Type B pancreatic cell (in vitro differentiated cells): ENCODE measurements at regions not wholly inside any gene's neighbourhood (a gene's known extent, or its start where the extent isn't known, plus 50 kb on each side); places are given as distances from the start of the nearest gene placed in this dataset.

Source experiments
- DNase-seq: peaks from one replicate; pipeline ENCODE4 v3.0.0; 2021; ENCODE audit warnings: mixed read lengths; ENCODE audit not compliant: unreplicated experiment; ENCODE audit errors: extremely low spot score
- H3K27ac Mint-ChIP-seq: 2 replicates; pipeline ENCODE4 v1.8.0; 2021; ENCODE audit warnings: mild to moderate bottlenecking, mixed read lengths
- H3K27me3 Mint-ChIP-seq: 2 replicates; pipeline ENCODE4 v1.8.0; 2021; ENCODE audit warnings: mixed read lengths
- H3K36me3 Mint-ChIP-seq: 2 replicates; pipeline ENCODE4 v1.8.0; 2021; ENCODE audit warnings: mixed read lengths
- H3K4me1 Mint-ChIP-seq: one replicate; pipeline ENCODE4 v1.8.0; 2021; ENCODE audit warnings: mixed read lengths; ENCODE audit not compliant: unreplicated experiment
- H3K4me3 Mint-ChIP-seq: 2 replicates; pipeline ENCODE4 v1.8.0; 2021; ENCODE audit warnings: mild to moderate bottlenecking, mixed read lengths
- H3K9me3 Mint-ChIP-seq: 2 replicates; pipeline ENCODE4 v1.8.0; 2021; ENCODE audit warnings: mixed read lengths
- CTCF ChIP-seq: fragments of 200-600 bp; sonication (generic); conservative IDR thresholded peaks from 2 replicates; pipeline ENCODE4 v1.5.0; 2021; ENCODE audit warnings: antibody characterized with exemption, mild to moderate bottlenecking

- no peak for DNase-seq
- H3K9me3 Mint-ChIP-seq: no peaks in the 10 kb centered on the region
- H3K4me1 Mint-ChIP-seq: peaks cover 4% of the 10 kb centered on the region
- no peak overlapping the region for H3K27ac Mint-ChIP-seq
- no peak for TF ChIP-seq CTCF
- H3K27me3 Mint-ChIP-seq: peaks cover 42% of the 10 kb centered on the region
- H3K36me3 Mint-ChIP-seq: no peaks in the 10 kb centered on the region
- H3K4me3 Mint-ChIP-seq: peak overlapping the region; percentile 44
These were observed 113.8 kb upstream of the NKX1-1 start for GRCh38 chr4:1519787-1520661.

- H3K4me3 Mint-ChIP-seq: no peak overlapping the region
These were observed 112.9 kb upstream of the NKX1-1 start for GRCh38 chr4:1518997-1519700.

GRCh38 chr4:1517592-1518411, 111.6 kb upstream of the NKX1-1 start:
- DNase-seq: no peak
- Mint-ChIP-seq H3K9me3 (no peaks in the 10 kb centered on the region), H3K4me1 (no peaks in the 10 kb centered on the region), H3K27ac (no peak overlapping the region), H3K36me3 (no peaks in the 10 kb centered on the region), H3K27me3 (peaks cover 20% of the 10 kb centered on the region), H3K4me3 (no peak overlapping the region)
- no peak for TF ChIP-seq CTCF

More at GRCh38 chr4:1518997-1519700, 112.9 kb upstream of the NKX1-1 start:
- Mint-ChIP-seq H3K36me3 (no peaks in the 10 kb centered on the region), H3K27me3 (peaks cover 34% of the 10 kb centered on the region), H3K4me1 (peaks cover 4% of the 10 kb centered on the region), H3K27ac (no peak overlapping the region), H3K9me3 (no peaks in the 10 kb centered on the region)
- no peak for TF ChIP-seq CTCF
- no peak for DNase-seq

DNA sequence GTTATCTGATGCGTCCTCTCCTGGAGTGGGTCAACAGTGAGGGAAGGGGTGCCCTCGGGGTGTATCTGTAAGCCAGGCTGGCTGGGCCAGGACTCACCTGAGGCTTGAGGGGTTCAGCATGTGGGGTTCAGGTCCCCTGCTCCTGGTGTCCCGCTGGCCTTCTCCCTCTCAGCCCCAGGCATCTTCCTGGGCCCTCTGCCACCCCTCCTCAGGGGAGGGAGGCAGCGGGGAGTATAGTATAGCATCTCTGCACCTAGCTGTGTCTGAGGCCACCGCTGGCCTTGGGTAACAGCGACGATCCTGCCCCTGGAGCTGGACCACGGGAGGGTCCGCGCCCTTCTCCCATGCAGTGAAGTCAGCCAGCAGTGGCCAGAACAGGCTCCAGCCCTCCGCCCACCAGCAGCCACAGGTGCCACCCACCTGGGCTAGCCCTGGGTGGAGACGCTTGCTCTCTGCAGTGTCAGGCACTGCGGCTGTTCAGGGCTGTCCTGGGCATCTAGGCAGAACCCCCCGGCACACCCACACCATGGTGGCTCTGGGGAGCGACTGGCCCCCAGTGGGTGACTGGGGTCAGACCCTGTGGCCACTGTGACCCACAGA, 110.7 kb upstream of the NKX1-1 start:
- no peak overlapping the region for H3K4me3 Mint-ChIP-seq
- H3K4me1 Mint-ChIP-seq: no peaks in the 10 kb centered on the region
- H3K27ac Mint-ChIP-seq: no peak overlapping the region
- peaks cover 16% of the 10 kb centered on the region for H3K27me3 Mint-ChIP-seq
- no peak for DNase-seq
- H3K36me3 Mint-ChIP-seq: no peaks in the 10 kb centered on the region
- no peaks in the 10 kb centered on the region for H3K9me3 Mint-ChIP-seq
- no peak for TF ChIP-seq CTCF

- Mint-ChIP-seq H3K27ac (no peak overlapping the region), H3K9me3 (no peaks in the 10 kb centered on the region), H3K4me1 (no peaks in the 10 kb centered on the region), H3K4me3 (no peak overlapping the region), H3K27me3 (peaks cover 13% of the 10 kb centered on the region), H3K36me3 (no peaks in the 10 kb centered on the region)
- TF ChIP-seq CTCF: no peak
- DNase-seq: no peak
These were observed 110.0 kb upstream of the NKX1-1 start for GRCh38 chr4:1516261-1516660.
